Natural killer cell (primary cell): ENCODE measurements at regions not wholly inside any gene's neighbourhood (a gene's known extent, or its start where the extent isn't known, plus 50 kb on each side); places are given as distances from the start of the nearest gene placed in this dataset.

Source experiments
- ATAC-seq, 3 donors: fragments of 150-1000 bp in 2 of 3; fragments of 200-7000 bp in 1 of 3; cut with Tn5 transposase; 1 replicate in 1 of 3; 2 replicates in 2 of 3; pipeline ENCODE4 v1.10.0; 2021; ENCODE audit warnings: mild to moderate bottlenecking in 2 of 3, moderate library complexity in 2 of 3
- DNase-seq, 2 donors: peaks; one replicate each; pipeline versions ENCODE4 v3.0.0 to v3.0.0-alpha.2; 2013 to 2021; ENCODE audit warnings: mixed read lengths in 1 of 2
- H3K27ac ChIP-seq: one replicate; pipeline ENCODE4 v1.5.1; 2013; ENCODE audit warnings: mild to moderate bottlenecking, low read length
- H3K27me3 ChIP-seq: one replicate; pipeline ENCODE4 v1.6.1; 2013; ENCODE audit warnings: low read length; ENCODE audit not compliant: control insufficient read depth, insufficient read depth
- H3K36me3 ChIP-seq: one replicate; pipeline ENCODE4 v1.6.1; 2013; ENCODE audit warnings: low read length; ENCODE audit not compliant: control insufficient read depth, insufficient read depth
- H3K4me1 ChIP-seq: one replicate; pipeline ENCODE4 v1.6.1; 2013; ENCODE audit warnings: low read length; ENCODE audit not compliant: control insufficient read depth, insufficient read depth
- H3K4me3 ChIP-seq: one replicate; pipeline ENCODE4 v1.5.1; 2013; ENCODE audit warnings: low read length
- H3K9me3 ChIP-seq: one replicate; pipeline ENCODE4 v1.6.1; 2013; ENCODE audit warnings: low read length; ENCODE audit not compliant: control insufficient read depth, insufficient read depth
- H3K27ac Mint-ChIP-seq, 2 donors: one replicate each; pipeline ENCODE4 v1.8.0; 2022; ENCODE audit warnings: mild to moderate bottlenecking in 2 of 2, mixed read lengths in 2 of 2, moderate library complexity in 1 of 2
- H3K27me3 Mint-ChIP-seq, 2 donors: one replicate each; pipeline ENCODE4 v1.8.0; 2022; ENCODE audit warnings: low read depth in 2 of 2, mixed read lengths in 2 of 2
- H3K36me3 Mint-ChIP-seq: one replicate; pipeline ENCODE4 v1.8.0; 2022; ENCODE audit warnings: mixed read lengths
- H3K4me1 Mint-ChIP-seq, 2 donors: one replicate each; pipeline ENCODE4 v1.8.0; 2022; ENCODE audit warnings: mixed read lengths in 2 of 2
- H3K4me3 Mint-ChIP-seq: one replicate; pipeline ENCODE4 v1.8.0; 2022; ENCODE audit warnings: mild to moderate bottlenecking, moderate library complexity, mixed read lengths
- H3K9me3 Mint-ChIP-seq, 2 donors: one replicate each; pipeline ENCODE4 v1.8.0; 2022; ENCODE audit warnings: mixed read lengths in 2 of 2
- WGBS: methylation state at CpG from one replicate; pipeline ENCODE4 v1.1.7; 2013; ENCODE audit warnings: missing lambda C conversion rate; ENCODE audit not compliant: insufficient coverage; 5-methylcytosine and 5-hydroxymethylcytosine counted together
- intact Hi-C: fragments of 100-400 bp; cut with micrococcal nuclease; formaldehyde crosslinking; loops from one replicate; pipeline ENCODE4 v1.14.2; 2022
- TF ChIP-seq, protein P1 (sequence below): fragments of 200-600 bp; IDR thresholded peaks from one replicate; pipeline ENCODE4 v1.8.0; 2022; ENCODE audit warnings: antibody characterized with exemption

DNA sequence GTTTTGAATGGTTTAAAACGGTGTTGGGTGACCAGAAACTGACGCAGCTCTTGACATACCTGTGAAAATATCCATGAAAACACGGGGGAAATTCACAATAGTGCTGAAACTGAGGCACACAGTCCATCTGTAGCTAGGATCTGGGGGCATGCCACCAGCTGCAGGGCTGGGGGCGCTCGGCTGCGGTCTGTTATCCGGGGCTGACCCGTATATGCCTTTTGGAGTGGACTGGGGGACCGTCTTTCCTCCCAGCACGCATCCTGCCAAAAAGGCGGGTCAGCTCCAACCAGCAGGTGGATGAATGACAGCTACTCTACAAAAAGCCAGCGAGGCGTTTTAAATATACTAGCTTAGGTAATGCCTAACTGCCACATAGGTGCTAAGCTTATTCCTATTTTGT is 729.8 kb downstream of the QKI start:
- H3K9me3 Mint-ChIP-seq: no peaks in the 10 kb centered on the region
- intact Hi-C loops: no loop called here
- no peak overlapping the region for H3K4me3 Mint-ChIP-seq
- Histone ChIP-seq H3K9me3 (no peaks in the 10 kb centered on the region), H3K4me3 (no peak overlapping the region), H3K27ac (no peak overlapping the region), H3K4me1 (no peaks in the 10 kb centered on the region), H3K36me3 (no peaks in the 10 kb centered on the region), H3K27me3 (no peaks in the 10 kb centered on the region)
- TF ChIP-seq, protein P1, sequence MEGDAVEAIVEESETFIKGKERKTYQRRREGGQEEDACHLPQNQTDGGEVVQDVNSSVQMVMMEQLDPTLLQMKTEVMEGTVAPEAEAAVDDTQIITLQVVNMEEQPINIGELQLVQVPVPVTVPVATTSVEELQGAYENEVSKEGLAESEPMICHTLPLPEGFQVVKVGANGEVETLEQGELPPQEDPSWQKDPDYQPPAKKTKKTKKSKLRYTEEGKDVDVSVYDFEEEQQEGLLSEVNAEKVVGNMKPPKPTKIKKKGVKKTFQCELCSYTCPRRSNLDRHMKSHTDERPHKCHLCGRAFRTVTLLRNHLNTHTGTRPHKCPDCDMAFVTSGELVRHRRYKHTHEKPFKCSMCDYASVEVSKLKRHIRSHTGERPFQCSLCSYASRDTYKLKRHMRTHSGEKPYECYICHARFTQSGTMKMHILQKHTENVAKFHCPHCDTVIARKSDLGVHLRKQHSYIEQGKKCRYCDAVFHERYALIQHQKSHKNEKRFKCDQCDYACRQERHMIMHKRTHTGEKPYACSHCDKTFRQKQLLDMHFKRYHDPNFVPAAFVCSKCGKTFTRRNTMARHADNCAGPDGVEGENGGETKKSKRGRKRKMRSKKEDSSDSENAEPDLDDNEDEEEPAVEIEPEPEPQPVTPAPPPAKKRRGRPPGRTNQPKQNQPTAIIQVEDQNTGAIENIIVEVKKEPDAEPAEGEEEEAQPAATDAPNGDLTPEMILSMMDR: no peak
- no peaks in the 10 kb centered on the region for H3K36me3 Mint-ChIP-seq
- H3K27ac Mint-ChIP-seq: no peak overlapping the region
- no peak for ATAC-seq
- no peak for DNase-seq
- 92% methylated on average over 13 of the region's 13 CpGs for WGBS
- peaks cover 16 to 45% of the 10 kb centered on the region in 2 donors for H3K27me3 Mint-ChIP-seq
- H3K4me1 Mint-ChIP-seq: no peaks in the 10 kb centered on the region

DNA sequence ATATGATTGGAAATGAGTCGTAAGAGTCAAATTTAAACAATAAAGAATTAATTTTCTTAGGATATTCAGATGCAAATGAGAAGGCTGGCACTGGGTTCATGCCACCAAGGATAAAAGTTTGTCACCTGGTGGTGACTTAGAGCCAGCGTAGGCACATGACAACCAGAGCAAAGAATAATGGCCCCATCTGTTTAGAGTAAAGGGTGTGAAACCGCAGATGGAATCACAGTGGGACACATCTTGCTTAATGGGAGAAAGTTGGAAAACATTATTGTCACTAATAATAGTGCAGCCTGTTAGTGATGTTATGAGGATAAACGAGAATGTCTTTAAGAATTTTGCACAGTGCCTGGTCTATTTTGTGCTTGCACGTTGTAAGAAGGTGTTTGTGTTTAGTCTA is 727.8 kb downstream of the QKI start:
- H3K9me3 ChIP-seq: no peaks in the 10 kb centered on the region

DNA sequence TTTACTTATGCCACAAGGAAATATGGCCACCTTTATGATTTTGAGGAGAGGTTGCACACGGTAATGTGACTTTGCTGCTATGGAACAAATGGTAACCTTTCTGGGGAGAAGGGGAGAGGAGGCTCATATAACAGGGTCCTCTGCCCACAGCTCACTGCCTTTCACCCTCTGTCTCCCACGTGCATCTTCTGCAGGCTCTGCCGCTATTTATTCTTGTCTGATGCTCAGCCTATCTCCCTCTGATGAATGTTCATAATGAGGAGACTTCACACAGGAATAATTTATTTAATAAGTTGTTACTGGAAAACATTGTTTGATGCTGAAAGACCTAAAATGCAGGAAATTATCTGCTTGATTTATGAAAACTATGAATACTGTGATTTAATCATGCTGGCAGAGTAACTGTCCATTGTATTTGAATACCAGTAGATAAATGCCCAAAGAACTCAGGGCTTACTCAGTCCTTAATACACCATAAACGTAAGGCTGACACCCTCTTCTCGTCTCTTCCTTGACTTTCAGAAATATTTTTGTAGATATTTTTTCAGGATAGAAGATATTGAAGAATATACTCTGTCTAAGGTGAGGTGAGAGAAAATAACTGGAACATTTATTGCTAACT is 721.1 kb downstream of the QKI start:
- no peaks in the 10 kb centered on the region for H3K4me1 Mint-ChIP-seq
- no peaks in the 10 kb centered on the region for H3K36me3 Mint-ChIP-seq
- no peaks in the 10 kb centered on the region for H3K4me1 ChIP-seq

More for the DNA sequence above, 727.8 kb downstream of the QKI start:
- Mint-ChIP-seq H3K27me3 (peaks cover 11 to 30% of the 10 kb centered on the region in 2 donors), H3K4me1 (no peaks in the 10 kb centered on the region), H3K4me3 (no peak overlapping the region), H3K27ac (no peak overlapping the region), H3K9me3 (no peaks in the 10 kb centered on the region), H3K36me3 (no peaks in the 10 kb centered on the region)
- Histone ChIP-seq H3K36me3 (no peaks in the 10 kb centered on the region), H3K4me3 (no peak overlapping the region), H3K27ac (no peak overlapping the region), H3K4me1 (no peaks in the 10 kb centered on the region), H3K27me3 (no peaks in the 10 kb centered on the region)
- WGBS: 81% methylated on average over 4 of the region's 5 CpGs
- intact Hi-C loops: no loop called here
- TF ChIP-seq, protein P1: no peak
- no peak for DNase-seq
- no peak for ATAC-seq

More for the DNA sequence above, 721.1 kb downstream of the QKI start:
- Mint-ChIP-seq H3K9me3 (no peaks in the 10 kb centered on the region), H3K27me3 (peaks cover 0 to 4% of the 10 kb centered on the region in 2 donors), H3K27ac (no peak overlapping the region), H3K4me3 (no peak overlapping the region)
- 78% methylated on average over 1 of the region's 5 CpGs for WGBS
- Histone ChIP-seq H3K27ac (no peak overlapping the region), H3K36me3 (no peaks in the 10 kb centered on the region), H3K27me3 (no peaks in the 10 kb centered on the region), H3K4me3 (no peak overlapping the region), H3K9me3 (no peaks in the 10 kb centered on the region)
- ATAC-seq (no peak), DNase-seq (no peak)
- TF ChIP-seq, protein P1: no peak
- intact Hi-C loops: no loop called here
